A549 (cell line): ENCODE measurements at regions not wholly inside any gene's neighbourhood (a gene's known extent, or its start where the extent isn't known, plus 50 kb on each side); places are given as distances from the start of the nearest gene placed in this dataset.
"Not testable (repeated sequence)": the region's sequence is repeated elsewhere in the genome, so short reads cannot be mapped to it uniquely, and the experiment has no call there.

Experiments
- ATAC-seq, 2 experiments: fragments of 200-7000 bp in 1 of 2; fragments of >200 bp in 1 of 2; cut with Nextera tagmentation in 1 of 2; cut with Tn5 transposase in 1 of 2; 3 replicates each; pipeline versions ENCODE4 v1.8.0 to v1.9.1; 2018 to 2020; ENCODE audit warnings: mild to moderate bottlenecking in 1 of 2, moderate library complexity in 1 of 2
- CTCF ChIA-PET: fragments of 300-600 bp; sonication (Branson Sonifier 250); formaldehyde crosslinking; extraction: SDS; loops from one replicate; lab custom pipeline; 2021; ENCODE audit warnings: antibody characterized with exemption, inconsistent platforms; lab: Yijun Ruan, JAX
- POLR2A ChIA-PET: fragments of 350-600 bp; formaldehyde crosslinking; extraction: SDS; loops from one replicate; lab custom pipeline; 2021; ENCODE audit warnings: antibody characterized with exemption, inconsistent platforms; lab: Yijun Ruan, JAX
- DNase-seq, 2 experiments: peaks; one replicate each; pipeline versions ENCODE4 v3.0.0 to v3.0.0-alpha.2; 2011 to 2016; ENCODE audit warnings: low read depth in 1 of 2, low spot score in 1 of 2
- FAIRE-seq: peaks from 2 replicates; lab custom pipeline; 2011; peaks lifted over from hg19 to GRCh38; lab: Jason Lieb, UNC
- H3K27ac ChIP-seq, 2 experiments: fragments of >200 bp; sonication (Bioruptor Twin); formaldehyde crosslinking; 3 replicates each; pipeline ENCODE4 v1.5.1; 2016 to 2017
- H3K4me1 ChIP-seq: fragments of >200 bp; sonication (Bioruptor Twin); formaldehyde crosslinking; 3 replicates; pipeline ENCODE4 v1.6.1; 2016
- H3K4me2 ChIP-seq: fragments of >200 bp; sonication (Bioruptor Twin); formaldehyde crosslinking; 3 replicates; pipeline ENCODE4 v1.6.1; 2016
- H3K4me3 ChIP-seq: fragments of >200 bp; sonication (Bioruptor Twin); formaldehyde crosslinking; 3 replicates; pipeline ENCODE4 v1.5.1; 2016
- H3K9me3 ChIP-seq: fragments of >200 bp; sonication (Bioruptor Twin); formaldehyde crosslinking; 3 replicates; pipeline ENCODE4 v1.6.1; 2016
- CBX8 ChIP-seq: fragments of 200-600 bp; sonication (generic); IDR thresholded peaks from 2 replicates; pipeline ENCODE4 v1.6.1; 2016
- CEBPB ChIP-seq, 2 experiments: fragments of >200 bp in 1 of 2; sonication (Bioruptor Twin) in 1 of 2; formaldehyde crosslinking in 1 of 2; IDR thresholded peaks; 2 replicates each; pipeline ENCODE4 v1.6.1; 2012 to 2016
- CHD2 ChIP-seq: fragments of 150-350 bp; IDR thresholded peaks from 2 replicates; pipeline ENCODE4 v1.6.1; 2014; ENCODE audit warnings: low read length; ENCODE audit not compliant: partially characterized antibody
- ESRRA ChIP-seq: fragments of 150-350 bp; IDR thresholded peaks from 2 replicates; pipeline ENCODE4 v1.6.1; 2014; ENCODE audit warnings: mild to moderate bottlenecking, low read length, borderline replicate concordance
- FOSB ChIP-seq: fragments of 250-450 bp; sonication (Bioruptor Pico); IDR thresholded peaks from 2 replicates; pipeline ENCODE4 v1.5.0; 2020; ENCODE audit warnings: mild to moderate bottlenecking, moderate library complexity
- FOSL2 ChIP-seq, 2 experiments: fragments of 450-650 bp in 1 of 2; fragments of >200 bp in 1 of 2; sonication (Bioruptor Twin) in 1 of 2; formaldehyde crosslinking; IDR thresholded peaks; 2 replicates each; pipeline versions ENCODE4 v1.5.0 to v1.6.1; 2016 to 2020; ENCODE audit warnings: mild to moderate bottlenecking in 1 of 2, moderate library complexity in 1 of 2
- GATA3 ChIP-seq: IDR thresholded peaks from 2 replicates; pipeline ENCODE4 v1.6.1; 2012; ENCODE audit warnings: borderline replicate concordance
- HDAC2 ChIP-seq: fragments of 200-600 bp; sonication (generic); IDR thresholded peaks from 2 replicates; pipeline ENCODE4 v1.6.1; 2016
- HEYL ChIP-seq: fragments of 250-450 bp; sonication (Bioruptor Pico); IDR thresholded peaks from 2 replicates; pipeline ENCODE4 v1.8.0; 2021; ENCODE audit warnings: mild to moderate bottlenecking, moderate library complexity
- KDM1A ChIP-seq: fragments of 200-600 bp; sonication (generic); IDR thresholded peaks from 2 replicates; pipeline ENCODE4 v1.6.1; 2016; ENCODE audit warnings: low read depth, mild to moderate bottlenecking
- MYC ChIP-seq: IDR thresholded peaks from 2 replicates; pipeline ENCODE4 v1.6.1; 2012; ENCODE audit warnings: mild to moderate bottlenecking, inconsistent platforms, low read length, improper control_type of control experiment, borderline replicate concordance
- NFE2L2 ChIP-seq: fragments of 150-350 bp; conservative IDR thresholded peaks from 2 replicates; pipeline ENCODE4 v1.6.1; 2014; ENCODE audit warnings: low read length
- NPAS2 ChIP-seq: fragments of 250-450 bp; sonication (Bioruptor Pico); IDR thresholded peaks from 2 replicates; pipeline ENCODE4 v1.8.0; 2022; ENCODE audit warnings: mild to moderate bottlenecking, moderate library complexity, borderline replicate concordance
- RFX5 ChIP-seq: fragments of 450-650 bp; IDR thresholded peaks from 2 replicates; pipeline ENCODE4 v1.7.1; 2014; ENCODE audit warnings: antibody characterized with exemption, mild to moderate bottlenecking, moderate library complexity
- WGBS: methylation state at CpG from one replicate; pipeline ENCODE4 v1.1.6; 2017; ENCODE audit errors: missing lambda C conversion rate; 5-methylcytosine and 5-hydroxymethylcytosine counted together
- TF ChIP-seq, protein P1 (sequence below): fragments of 250-450 bp; sonication (Bioruptor Pico); IDR thresholded peaks from 2 replicates; pipeline ENCODE4 v1.5.0; 2021; ENCODE audit warnings: mild to moderate bottlenecking, moderate library complexity, borderline replicate concordance
- TF ChIP-seq, protein P2 (sequence below): fragments of 200-600 bp; sonication (generic); IDR thresholded peaks from 2 replicates; pipeline ENCODE4 v1.6.1; 2016; ENCODE audit warnings: antibody characterized with exemption, mild to moderate bottlenecking, moderate library complexity
- TF ChIP-seq, protein P3 (sequence below): fragments of >200 bp; sonication (Bioruptor Twin); formaldehyde crosslinking; IDR thresholded peaks from 3 replicates; pipeline ENCODE4 v1.6.1; 2016
- TF ChIP-seq, protein P4 (sequence below): IDR thresholded peaks from 2 replicates; pipeline ENCODE4 v1.6.1; 2012

DNA sequence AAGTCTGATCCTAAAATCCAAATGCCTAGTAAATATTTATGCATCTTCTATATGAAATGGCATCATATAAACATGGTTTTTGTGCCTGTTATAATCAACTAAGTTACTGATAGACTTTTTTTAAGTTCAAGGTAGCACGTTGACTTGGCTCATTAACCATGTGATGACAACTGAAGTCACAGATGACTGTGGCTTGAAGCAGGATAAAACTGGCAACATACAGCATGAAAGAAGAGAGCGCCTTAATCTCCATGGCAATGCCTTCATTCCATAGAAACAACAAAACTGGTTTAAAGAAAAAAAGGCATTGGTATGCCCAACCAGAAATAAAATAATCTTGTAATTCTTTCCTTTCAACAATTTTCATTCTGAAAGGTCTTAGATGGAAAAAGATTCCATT lies 188.9 kb upstream of the CDK1 start:
- ChIA-PET POLR2A (no interaction called here), CTCF (no interaction called here)
- DNase-seq = no peak
- no peak for TF ChIP-seq ESRRA
- no peak for TF ChIP-seq MYC
- TF ChIP-seq FOSB (CRISPR knock-in tag) = no peak
- TF ChIP-seq, protein P1, sequence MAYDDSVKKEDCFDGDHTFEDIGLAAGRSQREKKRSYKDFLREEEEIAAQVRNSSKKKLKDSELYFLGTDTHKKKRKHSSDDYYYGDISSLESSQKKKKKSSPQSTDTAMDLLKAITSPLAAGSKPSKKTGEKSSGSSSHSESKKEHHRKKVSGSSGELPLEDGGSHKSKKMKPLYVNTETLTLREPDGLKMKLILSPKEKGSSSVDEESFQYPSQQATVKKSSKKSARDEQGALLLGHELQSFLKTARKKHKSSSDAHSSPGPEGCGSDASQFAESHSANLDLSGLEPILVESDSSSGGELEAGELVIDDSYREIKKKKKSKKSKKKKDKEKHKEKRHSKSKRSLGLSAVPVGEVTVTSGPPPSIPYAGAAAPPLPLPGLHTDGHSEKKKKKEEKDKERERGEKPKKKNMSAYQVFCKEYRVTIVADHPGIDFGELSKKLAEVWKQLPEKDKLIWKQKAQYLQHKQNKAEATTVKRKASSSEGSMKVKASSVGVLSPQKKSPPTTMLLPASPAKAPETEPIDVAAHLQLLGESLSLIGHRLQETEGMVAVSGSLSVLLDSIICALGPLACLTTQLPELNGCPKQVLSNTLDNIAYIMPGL (CRISPR knock-in tag) = no peak
- no peak for TF ChIP-seq RFX5
- TF ChIP-seq HDAC2 = no peak
- TF ChIP-seq GATA3 = no peak
- TF ChIP-seq NFE2L2 = no peak
- no peak for TF ChIP-seq CEBPB (IDR thresholded peaks at IDR 0.05)
- TF ChIP-seq NPAS2 (CRISPR knock-in tag) = no peak
- ATAC-seq = no peak
- H3K9me3 ChIP-seq = no peaks in the 10 kb centered on the region
- H3K4me1 ChIP-seq = no peaks in the 10 kb centered on the region
- no peak overlapping the region for H3K4me3 ChIP-seq
- FAIRE-seq = no peak
- H3K4me2 ChIP-seq = no peak overlapping the region
- 47% methylated on average over 2 of the region's 2 CpGs for WGBS
- no peak overlapping the region for H3K27ac ChIP-seq

DNA sequence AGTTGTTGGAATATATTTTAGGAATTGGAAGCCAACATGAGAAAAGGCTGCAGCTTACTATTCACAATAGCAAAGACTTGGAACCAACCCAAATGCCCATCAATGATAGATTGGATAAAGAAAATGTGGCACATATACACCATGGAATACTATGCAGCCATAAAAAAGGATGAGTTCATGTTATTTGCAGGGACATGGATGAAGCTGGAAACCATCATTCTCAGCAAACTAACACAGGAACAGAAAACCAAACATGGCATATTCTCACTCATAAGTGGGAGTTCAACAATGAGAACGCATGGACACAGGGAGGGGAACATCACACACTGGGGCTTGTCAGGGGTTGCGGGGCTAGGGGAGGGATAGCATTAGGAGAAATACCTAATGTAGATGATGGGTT lies 192.1 kb upstream of the ANK3 start:
- H3K4me3 ChIP-seq, ATAC-seq, H3K4me2 ChIP-seq, H3K4me1 ChIP-seq, FAIRE-seq, POLR2A ChIA-PET, DNase-seq, H3K27ac ChIP-seq, H3K9me3 ChIP-seq: not testable (repeated sequence)
- WGBS = 97% methylated on average over 2 of the region's 2 CpGs
- CTCF ChIA-PET = interaction anchor here (0.6 kb wide), 1 partner anchor 67 kb away, joined by 3 read pairs; no protein-coding TSS in a partner anchor

DNA sequence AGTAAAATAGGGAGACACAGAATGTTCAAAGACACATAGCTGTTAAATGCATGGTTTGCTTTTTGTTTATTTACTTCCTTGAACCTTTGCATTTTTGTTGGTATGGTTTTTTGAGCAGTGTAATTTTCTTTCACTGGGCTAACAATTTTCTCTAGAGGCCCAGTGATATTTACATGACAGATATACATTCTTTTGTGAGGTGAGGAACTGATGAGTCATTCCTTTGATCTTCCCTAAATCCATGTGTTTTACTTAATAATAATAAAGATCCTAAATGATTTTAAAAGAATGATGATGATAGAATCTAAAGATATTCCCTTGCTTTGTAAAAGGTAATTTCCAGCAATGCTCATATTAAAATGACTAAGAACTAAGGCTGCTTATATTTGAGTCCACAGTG lies 188.5 kb upstream of the ANK3 start:
- CTCF ChIA-PET = no interaction called here
- Histone ChIP-seq H3K4me2 (no peak overlapping the region), H3K4me3 (no peak overlapping the region), H3K9me3 (no peaks in the 10 kb centered on the region), H3K4me1 (no peaks in the 10 kb centered on the region), H3K27ac (no peak overlapping the region)
- FAIRE-seq (no peak), DNase-seq (no peak), ATAC-seq (no peak)
- POLR2A ChIA-PET = no interaction called here
- TF ChIP-seq FOSL2 (IDR thresholded peaks at IDR 0.05) (no peak), FOSL2 (CRISPR knock-in tag; IDR thresholded peaks at IDR 0.05) (peak; percentile 56)
- TF ChIP-seq, protein P2, sequence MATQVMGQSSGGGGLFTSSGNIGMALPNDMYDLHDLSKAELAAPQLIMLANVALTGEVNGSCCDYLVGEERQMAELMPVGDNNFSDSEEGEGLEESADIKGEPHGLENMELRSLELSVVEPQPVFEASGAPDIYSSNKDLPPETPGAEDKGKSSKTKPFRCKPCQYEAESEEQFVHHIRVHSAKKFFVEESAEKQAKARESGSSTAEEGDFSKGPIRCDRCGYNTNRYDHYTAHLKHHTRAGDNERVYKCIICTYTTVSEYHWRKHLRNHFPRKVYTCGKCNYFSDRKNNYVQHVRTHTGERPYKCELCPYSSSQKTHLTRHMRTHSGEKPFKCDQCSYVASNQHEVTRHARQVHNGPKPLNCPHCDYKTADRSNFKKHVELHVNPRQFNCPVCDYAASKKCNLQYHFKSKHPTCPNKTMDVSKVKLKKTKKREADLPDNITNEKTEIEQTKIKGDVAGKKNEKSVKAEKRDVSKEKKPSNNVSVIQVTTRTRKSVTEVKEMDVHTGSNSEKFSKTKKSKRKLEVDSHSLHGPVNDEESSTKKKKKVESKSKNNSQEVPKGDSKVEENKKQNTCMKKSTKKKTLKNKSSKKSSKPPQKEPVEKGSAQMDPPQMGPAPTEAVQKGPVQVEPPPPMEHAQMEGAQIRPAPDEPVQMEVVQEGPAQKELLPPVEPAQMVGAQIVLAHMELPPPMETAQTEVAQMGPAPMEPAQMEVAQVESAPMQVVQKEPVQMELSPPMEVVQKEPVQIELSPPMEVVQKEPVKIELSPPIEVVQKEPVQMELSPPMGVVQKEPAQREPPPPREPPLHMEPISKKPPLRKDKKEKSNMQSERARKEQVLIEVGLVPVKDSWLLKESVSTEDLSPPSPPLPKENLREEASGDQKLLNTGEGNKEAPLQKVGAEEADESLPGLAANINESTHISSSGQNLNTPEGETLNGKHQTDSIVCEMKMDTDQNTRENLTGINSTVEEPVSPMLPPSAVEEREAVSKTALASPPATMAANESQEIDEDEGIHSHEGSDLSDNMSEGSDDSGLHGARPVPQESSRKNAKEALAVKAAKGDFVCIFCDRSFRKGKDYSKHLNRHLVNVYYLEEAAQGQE = no peak

DNA sequence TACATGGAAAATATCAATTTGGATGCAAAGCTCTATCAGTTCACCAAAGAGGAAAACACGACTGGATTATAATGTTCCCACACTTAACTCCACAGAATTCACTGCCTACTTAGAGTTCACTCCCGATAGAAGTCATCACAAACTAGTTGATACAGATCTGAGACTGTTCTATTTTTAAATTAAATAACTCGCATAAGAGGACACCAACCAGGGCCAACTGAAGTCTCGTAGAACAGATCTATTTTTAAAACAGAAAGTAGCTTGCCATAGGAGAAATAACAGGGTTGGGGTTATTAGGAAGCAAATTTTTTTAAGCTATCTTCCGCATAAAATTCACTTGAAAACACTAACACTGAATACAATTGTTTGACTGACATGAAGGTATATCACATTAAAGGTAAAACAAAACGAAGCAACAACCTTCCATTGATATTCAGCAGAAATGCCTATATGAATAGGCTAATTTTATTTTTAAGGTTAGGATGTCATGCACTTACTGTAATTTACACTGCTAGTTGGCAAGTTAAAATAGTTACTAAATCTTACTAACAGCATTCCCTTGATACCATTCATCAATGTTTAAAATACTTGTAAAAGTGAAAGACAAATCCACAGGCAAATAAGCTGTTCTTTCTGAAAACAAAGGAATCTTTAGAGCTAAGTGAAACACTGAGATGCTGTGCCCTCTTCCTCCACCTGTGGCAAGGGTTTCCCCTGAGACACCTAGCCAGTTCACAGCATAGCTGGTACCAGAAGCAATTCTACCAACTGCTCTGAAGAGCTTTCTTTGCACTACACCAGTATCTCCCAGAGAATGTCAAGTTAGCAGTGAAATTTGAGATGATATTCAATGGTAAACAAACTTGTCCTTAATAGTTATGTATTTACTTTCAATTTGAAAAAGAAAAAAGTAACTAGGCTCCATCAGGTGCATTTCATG lies 186.7 kb upstream of the ANK3 start:
- no peak for ATAC-seq
- ChIA-PET POLR2A (no interaction called here), CTCF (no interaction called here)
- FAIRE-seq = no peak
- no peak for TF ChIP-seq CBX8
- TF ChIP-seq, protein P3, sequence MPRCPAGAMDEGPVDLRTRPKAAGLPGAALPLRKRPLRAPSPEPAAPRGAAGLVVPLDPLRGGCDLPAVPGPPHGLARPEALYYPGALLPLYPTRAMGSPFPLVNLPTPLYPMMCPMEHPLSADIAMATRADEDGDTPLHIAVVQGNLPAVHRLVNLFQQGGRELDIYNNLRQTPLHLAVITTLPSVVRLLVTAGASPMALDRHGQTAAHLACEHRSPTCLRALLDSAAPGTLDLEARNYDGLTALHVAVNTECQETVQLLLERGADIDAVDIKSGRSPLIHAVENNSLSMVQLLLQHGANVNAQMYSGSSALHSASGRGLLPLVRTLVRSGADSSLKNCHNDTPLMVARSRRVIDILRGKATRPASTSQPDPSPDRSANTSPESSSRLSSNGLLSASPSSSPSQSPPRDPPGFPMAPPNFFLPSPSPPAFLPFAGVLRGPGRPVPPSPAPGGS = no peak
- no peak for TF ChIP-seq HDAC2
- TF ChIP-seq KDM1A = no peak
- TF ChIP-seq HEYL (CRISPR knock-in tag) = no peak
- TF ChIP-seq, protein P4, sequence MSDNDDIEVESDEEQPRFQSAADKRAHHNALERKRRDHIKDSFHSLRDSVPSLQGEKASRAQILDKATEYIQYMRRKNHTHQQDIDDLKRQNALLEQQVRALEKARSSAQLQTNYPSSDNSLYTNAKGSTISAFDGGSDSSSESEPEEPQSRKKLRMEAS = no peak
- TF ChIP-seq CHD2 = no peak
- H3K27ac ChIP-seq = no peak overlapping the region
- H3K4me1 ChIP-seq = no peaks in the 10 kb centered on the region
- no peak for DNase-seq
- no peak overlapping the region for H3K4me2 ChIP-seq
- 72% methylated on average over 6 of the region's 6 CpGs for WGBS
- H3K4me3 ChIP-seq = no peak overlapping the region
- no peaks in the 10 kb centered on the region for H3K9me3 ChIP-seq
